CD14-positive monocyte (primary cell): ENCODE measurements at regions not wholly inside any gene's neighbourhood (a gene's known extent, or its start where the extent isn't known, plus 50 kb on each side); places are given as distances from the start of the nearest gene placed in this dataset.

Experiments
- DNase-seq, 3 donors: peaks; one replicate each; pipeline ENCODE4 v3.0.0-alpha.2; 2011 to 2022
- H2AFZ ChIP-seq: 2 replicates; pipeline ENCODE4 v1.6.0; 2012; ENCODE audit warnings: mild to moderate bottlenecking, low read depth, low read length, inconsistent platforms; ENCODE audit not compliant: insufficient read depth, poor library complexity, severe bottlenecking
- H3K27ac ChIP-seq, 2 donors: 1 replicate in 1 of 2; 2 replicates in 1 of 2; pipeline ENCODE4 v1.5.1; 2012 to 2013; ENCODE audit warnings: low read length in 2 of 2, control low read depth in 1 of 2, inconsistent platforms in 1 of 2, low read depth in 1 of 2, mild to moderate bottlenecking in 1 of 2
- H3K27me3 ChIP-seq, 2 donors: one replicate each; pipeline versions ENCODE4 v1.6.0 to v1.6.1; 2011 to 2013; ENCODE audit warnings: low read length in 2 of 2; ENCODE audit not compliant: control insufficient read depth in 2 of 2, insufficient read depth in 2 of 2
- H3K36me3 ChIP-seq, 2 donors: replicated peaks in 1 of 2; 1 replicate in 1 of 2; 2 replicates in 1 of 2; pipeline versions ENCODE4 v1.5.1 to v1.6.1; 2012 to 2013; ENCODE audit warnings: low read length in 2 of 2, control low read depth in 1 of 2, inconsistent platforms in 1 of 2, mild to moderate bottlenecking in 1 of 2; ENCODE audit not compliant: insufficient read depth in 2 of 2, control insufficient read depth in 1 of 2
- H3K4me1 ChIP-seq, 2 donors: 1 replicate in 1 of 2; 2 replicates in 1 of 2; pipeline versions ENCODE4 v1.5.1 to v1.6.1; 2012 to 2013; ENCODE audit warnings: low read length in 2 of 2, control low read depth in 1 of 2, inconsistent platforms in 1 of 2, mild to moderate bottlenecking in 1 of 2, moderate library complexity in 1 of 2; ENCODE audit not compliant: insufficient read depth in 2 of 2, control insufficient read depth in 1 of 2
- H3K4me2 ChIP-seq: replicated peaks from 2 replicates; pipeline ENCODE3; 2012; ENCODE audit warnings: low read length, moderate library complexity, mild to moderate bottlenecking; ENCODE audit not compliant: poor library complexity, severe bottlenecking; ENCODE audit errors: extremely low read depth
- H3K4me3 ChIP-seq, 3 experiments: fragments of 200-600 bp in 1 of 3; sonication (generic) in 1 of 3; replicated peaks in 1 of 3; 1 replicate in 2 of 3; 2 replicates in 1 of 3; pipeline ENCODE4 v1.5.1; 2011 to 2013; ENCODE audit warnings: low read length in 3 of 3, mild to moderate bottlenecking in 3 of 3, control low read depth in 2 of 3, low read depth in 2 of 3, inconsistent platforms in 1 of 3, moderate library complexity in 1 of 3
- H3K79me2 ChIP-seq: 2 replicates; pipeline ENCODE4 v1.6.0; 2012; ENCODE audit warnings: mild to moderate bottlenecking, control low read depth, inconsistent platforms, low read length, moderate library complexity; ENCODE audit not compliant: insufficient read depth
- H3K9ac ChIP-seq: 2 replicates; pipeline ENCODE4 v1.6.0; 2017; ENCODE audit warnings: low read length, mild to moderate bottlenecking; ENCODE audit not compliant: insufficient read depth, poor library complexity, severe bottlenecking
- H3K9me3 ChIP-seq, 2 donors: replicated peaks in 1 of 2; 1 replicate in 1 of 2; 2 replicates in 1 of 2; pipeline versions ENCODE4 v1.5.1 to v1.6.1; 2012 to 2013; ENCODE audit warnings: low read length in 2 of 2, control low read depth in 1 of 2; ENCODE audit not compliant: control insufficient read depth in 1 of 2, insufficient read depth in 1 of 2
- H4K20me1 ChIP-seq: 2 replicates; pipeline ENCODE4 v1.6.0; 2012; ENCODE audit warnings: mild to moderate bottlenecking, low read length, control low read depth, moderate library complexity; ENCODE audit not compliant: insufficient read depth
- H3K27ac Mint-ChIP-seq, 7 donors: one replicate each; pipeline ENCODE4 v1.8.0; 2020; ENCODE audit warnings: mild to moderate bottlenecking in 7 of 7, mixed read lengths in 7 of 7, moderate library complexity in 6 of 7, inconsistent platforms in 2 of 7
- H3K27me3 Mint-ChIP-seq, 3 donors: one replicate each; pipeline ENCODE4 v1.8.0; 2021 to 2022; ENCODE audit warnings: low read depth in 3 of 3, mild to moderate bottlenecking in 3 of 3, mixed read lengths in 3 of 3, moderate library complexity in 3 of 3, inconsistent platforms in 1 of 3
- H3K36me3 Mint-ChIP-seq, 2 donors: one replicate each; pipeline ENCODE4 v1.8.0; 2020; ENCODE audit warnings: mixed read lengths in 2 of 2, inconsistent platforms in 1 of 2, mild to moderate bottlenecking in 1 of 2
- H3K4me1 Mint-ChIP-seq: one replicate; pipeline ENCODE4 v1.8.0; 2020; ENCODE audit warnings: mild to moderate bottlenecking, mixed read lengths
- H3K4me3 Mint-ChIP-seq, 2 donors: one replicate each; pipeline ENCODE4 v1.8.0; 2020; ENCODE audit warnings: mild to moderate bottlenecking in 2 of 2, mixed read lengths in 2 of 2, moderate library complexity in 1 of 2
- H3K9me3 Mint-ChIP-seq, 7 donors: one replicate each; pipeline ENCODE4 v1.8.0; 2020 to 2022; ENCODE audit warnings: mixed read lengths in 7 of 7, mild to moderate bottlenecking in 6 of 7, moderate library complexity in 6 of 7, inconsistent platforms in 2 of 7
- WGBS: methylation state at CpG from one replicate; pipeline ENCODE4 v1.1.5; 2013; ENCODE audit warnings: missing lambda C conversion rate; ENCODE audit not compliant: insufficient coverage; 5-methylcytosine and 5-hydroxymethylcytosine counted together
- intact Hi-C, 2 donors: fragments of 100-400 bp; cut with micrococcal nuclease; formaldehyde crosslinking; loops; one replicate each; pipeline versions ENCODE4 v1.15.0 to v1.15.1; 2023
- TF ChIP-seq, protein P1 (sequence below): fragments of 200-600 bp; IDR thresholded peaks from one replicate; pipeline ENCODE4 v1.8.0; 2022; ENCODE audit warnings: antibody characterized with exemption, mild to moderate bottlenecking

DNA sequence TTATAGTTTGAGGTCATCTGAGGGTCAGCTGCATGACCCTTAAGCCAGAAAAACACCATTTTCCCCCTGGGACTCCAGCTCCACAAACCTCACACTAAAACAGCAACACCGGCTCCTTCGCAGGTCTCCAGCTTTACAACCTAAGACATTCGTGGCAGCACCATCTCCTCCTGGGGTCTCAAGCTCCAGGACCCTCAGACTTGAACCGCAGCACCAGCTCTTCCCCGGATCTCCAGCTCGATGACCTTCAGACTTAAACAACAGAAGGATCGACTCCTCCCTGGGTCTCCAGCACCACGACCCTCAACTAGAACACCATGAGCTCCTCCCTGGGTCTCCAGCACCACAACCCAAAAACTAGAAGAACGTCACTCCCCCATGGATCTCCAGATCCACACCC is 233.7 kb upstream of the CNTN6 start:
- no peaks in the 10 kb centered on the region for H3K4me1 Mint-ChIP-seq
- Histone ChIP-seq H3K36me3 (no peaks in the 10 kb centered on the region), H3K4me3 (no peak overlapping the region), H3K79me2 (no peaks in the 10 kb centered on the region), H3K9ac (no peak overlapping the region), H2AFZ (no peak overlapping the region), H4K20me1 (no peaks in the 10 kb centered on the region), H3K27me3 (no peaks in the 10 kb centered on the region), H3K9me3 (peaks cover 23 to 43% of the 10 kb centered on the region in 2 donors), H3K4me1 (no peaks in the 10 kb centered on the region), H3K27ac (no peak overlapping the region), H3K4me2 (no peak overlapping the region)
- H3K27me3 Mint-ChIP-seq: no peaks in the 10 kb centered on the region
- intact Hi-C loops: no loop called here
- H3K4me3 Mint-ChIP-seq: no peak overlapping the region
- H3K9me3 Mint-ChIP-seq: peaks cover 3 to 10% (median 4%) of the 10 kb centered on the region in 7 donors
- no peak overlapping the region for H3K27ac Mint-ChIP-seq
- WGBS: 91% methylated on average over 9 of the region's 9 CpGs
- no peak for DNase-seq
- no peaks in the 10 kb centered on the region for H3K36me3 Mint-ChIP-seq
- TF ChIP-seq, protein P1, sequence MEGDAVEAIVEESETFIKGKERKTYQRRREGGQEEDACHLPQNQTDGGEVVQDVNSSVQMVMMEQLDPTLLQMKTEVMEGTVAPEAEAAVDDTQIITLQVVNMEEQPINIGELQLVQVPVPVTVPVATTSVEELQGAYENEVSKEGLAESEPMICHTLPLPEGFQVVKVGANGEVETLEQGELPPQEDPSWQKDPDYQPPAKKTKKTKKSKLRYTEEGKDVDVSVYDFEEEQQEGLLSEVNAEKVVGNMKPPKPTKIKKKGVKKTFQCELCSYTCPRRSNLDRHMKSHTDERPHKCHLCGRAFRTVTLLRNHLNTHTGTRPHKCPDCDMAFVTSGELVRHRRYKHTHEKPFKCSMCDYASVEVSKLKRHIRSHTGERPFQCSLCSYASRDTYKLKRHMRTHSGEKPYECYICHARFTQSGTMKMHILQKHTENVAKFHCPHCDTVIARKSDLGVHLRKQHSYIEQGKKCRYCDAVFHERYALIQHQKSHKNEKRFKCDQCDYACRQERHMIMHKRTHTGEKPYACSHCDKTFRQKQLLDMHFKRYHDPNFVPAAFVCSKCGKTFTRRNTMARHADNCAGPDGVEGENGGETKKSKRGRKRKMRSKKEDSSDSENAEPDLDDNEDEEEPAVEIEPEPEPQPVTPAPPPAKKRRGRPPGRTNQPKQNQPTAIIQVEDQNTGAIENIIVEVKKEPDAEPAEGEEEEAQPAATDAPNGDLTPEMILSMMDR: no peak

DNA sequence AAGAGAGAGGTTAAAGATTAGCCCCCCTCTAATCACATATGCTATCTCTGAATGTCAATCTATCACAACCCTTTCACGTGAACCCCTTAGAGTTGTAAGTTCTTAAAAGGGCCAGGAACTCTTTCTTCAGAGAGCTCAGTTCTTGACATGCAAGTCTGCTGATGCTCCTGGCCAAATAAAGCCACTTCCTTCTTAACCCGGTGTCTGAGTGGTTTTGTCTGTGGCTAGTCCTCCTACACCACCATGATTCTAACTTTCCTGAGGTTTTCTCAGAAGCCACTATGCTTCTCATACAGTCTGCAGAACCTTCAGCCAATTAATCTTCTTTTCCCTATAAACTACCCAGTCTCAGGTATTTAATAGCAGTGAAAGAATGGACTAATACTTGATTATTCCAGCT is 231.1 kb upstream of the CNTN6 start:
- H3K9me3 Mint-ChIP-seq: peaks cover 0 to 4% (median 2%) of the 10 kb centered on the region in 7 donors
- 20% methylated on average over 1 of the region's 2 CpGs for WGBS
- Histone ChIP-seq H3K9me3 (peaks cover 23 to 44% of the 10 kb centered on the region in 2 donors), H3K4me3 (no peak overlapping the region), H3K36me3 (no peaks in the 10 kb centered on the region), H3K4me1 (no peaks in the 10 kb centered on the region), H4K20me1 (no peaks in the 10 kb centered on the region), H3K27ac (no peak overlapping the region), H3K79me2 (no peaks in the 10 kb centered on the region), H3K9ac (no peak overlapping the region), H3K27me3 (no peaks in the 10 kb centered on the region), H2AFZ (no peak overlapping the region), H3K4me2 (no peak overlapping the region)
- TF ChIP-seq, protein P1: no peak
- intact Hi-C loops: no loop called here
- no peaks in the 10 kb centered on the region for H3K36me3 Mint-ChIP-seq
- no peak overlapping the region for H3K4me3 Mint-ChIP-seq
- H3K27ac Mint-ChIP-seq: no peak overlapping the region
- no peak for DNase-seq
- peaks cover 0 to 2% (median 0%) of the 10 kb centered on the region in 3 donors for H3K27me3 Mint-ChIP-seq
- no peaks in the 10 kb centered on the region for H3K4me1 Mint-ChIP-seq
